ENCODE measurements at regions not wholly inside any gene's neighbourhood (a gene's known extent, or its start where the extent isn't known, plus 50 kb on each side); places are given as distances from the start of the nearest gene placed in this dataset.

DNA sequence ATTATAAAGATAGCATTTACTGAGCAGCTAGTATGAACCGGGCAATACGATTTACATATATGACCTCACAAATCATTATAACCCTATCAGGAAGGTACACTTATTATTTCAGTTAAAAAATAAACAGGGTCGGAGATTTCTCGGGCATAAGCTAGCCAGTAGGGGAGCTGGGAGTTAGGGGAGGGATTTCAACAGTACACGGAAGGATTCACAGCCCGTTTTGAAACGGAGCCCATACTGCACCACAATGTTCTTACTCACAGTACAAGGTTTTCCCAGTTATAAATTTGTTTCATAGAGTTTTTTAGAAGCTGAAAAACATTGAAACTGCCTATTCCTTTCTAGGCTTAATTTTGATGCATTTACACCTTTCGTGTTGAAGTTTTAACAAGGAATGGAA is 607.1 kb downstream of the HDGFL1 start:
- no peak for DNase-seq (ENCODE audit: unreplicated experiment)
- Mint-ChIP-seq H3K9me3 (ENCODE audit: unreplicated experiment) (peaks cover 8% of the 10 kb centered on the region), H3K4me3 (ENCODE audit: unreplicated experiment) (no peak overlapping the region), H3K27ac (ENCODE audit: low read depth, unreplicated experiment) (no peak overlapping the region), H3K36me3 (ENCODE audit: insufficient read depth, unreplicated experiment) (no peaks in the 10 kb centered on the region), H3K27me3 (ENCODE audit: insufficient read depth, unreplicated experiment) (no peaks in the 10 kb centered on the region), H3K4me1 (ENCODE audit: insufficient read depth, unreplicated experiment) (peaks cover 33% of the 10 kb centered on the region)
- no TSS peak for BruUV-seq (replicated peaks)
- ChIA-PET CTCF (interaction anchor here (0.6 kb wide), 1 partner anchor 14 kb away, joined by 3 read pairs; no protein-coding TSS in a partner anchor), POLR2A (no interaction called here)
- TF ChIP-seq, protein P1, sequence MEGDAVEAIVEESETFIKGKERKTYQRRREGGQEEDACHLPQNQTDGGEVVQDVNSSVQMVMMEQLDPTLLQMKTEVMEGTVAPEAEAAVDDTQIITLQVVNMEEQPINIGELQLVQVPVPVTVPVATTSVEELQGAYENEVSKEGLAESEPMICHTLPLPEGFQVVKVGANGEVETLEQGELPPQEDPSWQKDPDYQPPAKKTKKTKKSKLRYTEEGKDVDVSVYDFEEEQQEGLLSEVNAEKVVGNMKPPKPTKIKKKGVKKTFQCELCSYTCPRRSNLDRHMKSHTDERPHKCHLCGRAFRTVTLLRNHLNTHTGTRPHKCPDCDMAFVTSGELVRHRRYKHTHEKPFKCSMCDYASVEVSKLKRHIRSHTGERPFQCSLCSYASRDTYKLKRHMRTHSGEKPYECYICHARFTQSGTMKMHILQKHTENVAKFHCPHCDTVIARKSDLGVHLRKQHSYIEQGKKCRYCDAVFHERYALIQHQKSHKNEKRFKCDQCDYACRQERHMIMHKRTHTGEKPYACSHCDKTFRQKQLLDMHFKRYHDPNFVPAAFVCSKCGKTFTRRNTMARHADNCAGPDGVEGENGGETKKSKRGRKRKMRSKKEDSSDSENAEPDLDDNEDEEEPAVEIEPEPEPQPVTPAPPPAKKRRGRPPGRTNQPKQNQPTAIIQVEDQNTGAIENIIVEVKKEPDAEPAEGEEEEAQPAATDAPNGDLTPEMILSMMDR (IDR thresholded peaks at IDR 0.05; ENCODE audit: unreplicated experiment) = no peak
- intact Hi-C loops (cut with micrococcal nuclease) = loop anchor here (10.0 kb wide), 1 partner anchor 1582 kb away; the partner anchor contains the start of gene SOX4

DNA sequence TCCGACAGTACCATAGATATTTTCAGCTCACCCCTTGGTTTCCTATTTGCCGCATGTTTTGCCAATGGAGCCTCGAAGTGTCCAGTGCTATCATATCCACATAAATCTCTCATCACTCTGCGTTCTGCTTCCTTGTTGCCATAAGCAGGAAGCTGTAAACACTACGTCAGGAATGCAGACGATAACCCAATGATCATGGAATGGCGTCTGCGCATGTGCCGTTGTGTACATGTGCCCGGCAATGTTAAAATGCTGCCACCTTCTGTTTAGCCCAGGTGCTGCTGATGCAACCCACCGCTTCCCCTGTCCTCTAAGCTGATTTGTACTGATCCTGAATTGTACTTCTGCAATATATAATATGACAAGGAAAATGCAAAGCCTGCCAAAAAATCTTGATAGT is 607.5 kb downstream of the HDGFL1 start:
- no peaks in the 10 kb centered on the region for H3K27me3 Mint-ChIP-seq (ENCODE audit: insufficient read depth, unreplicated experiment)
- CTCF ChIA-PET = interaction anchor here (0.6 kb wide), 3 partner anchors 10 to 38 kb away, joined by 3 to 4 read pairs (median 3); no protein-coding TSS in a partner anchor
- no TSS peak for BruUV-seq (replicated peaks)
- no peaks in the 10 kb centered on the region for H3K36me3 Mint-ChIP-seq (ENCODE audit: insufficient read depth, unreplicated experiment)
- TF ChIP-seq, protein P1 (IDR thresholded peaks at IDR 0.05; ENCODE audit: unreplicated experiment) = no peak
- H3K9me3 Mint-ChIP-seq (ENCODE audit: unreplicated experiment) = peaks cover 5% of the 10 kb centered on the region
- H3K4me1 Mint-ChIP-seq (ENCODE audit: insufficient read depth, unreplicated experiment) = peaks cover 33% of the 10 kb centered on the region
- intact Hi-C loops (cut with micrococcal nuclease) = loop anchor here (10.0 kb wide), 1 partner anchor 1582 kb away; the partner anchor contains the start of gene SOX4
- POLR2A ChIA-PET = no interaction called here
- H3K27ac Mint-ChIP-seq (ENCODE audit: low read depth, unreplicated experiment) = no peak overlapping the region
- DNase-seq (ENCODE audit: unreplicated experiment) = no peak
- H3K4me3 Mint-ChIP-seq (ENCODE audit: unreplicated experiment) = no peak overlapping the region

DNA sequence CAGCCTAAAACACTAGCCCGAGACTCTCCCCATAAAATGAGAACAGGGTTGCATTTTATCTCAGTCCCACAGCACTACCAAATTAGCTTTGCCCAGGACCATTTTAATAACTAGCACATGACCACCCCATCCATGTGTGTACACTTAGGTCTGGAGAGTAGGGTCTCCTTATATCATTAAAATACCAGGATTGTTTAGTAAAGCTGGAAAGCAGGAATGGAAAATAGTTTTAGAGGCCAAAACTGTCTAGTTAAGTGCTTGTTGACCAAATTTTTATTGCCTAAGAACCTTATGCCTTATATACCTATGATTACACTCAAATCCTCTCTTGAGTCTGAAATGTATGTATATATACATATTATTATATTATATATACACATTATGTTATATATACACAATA is 608.4 kb downstream of the HDGFL1 start:
- H3K9me3 Mint-ChIP-seq (ENCODE audit: unreplicated experiment) = no peaks in the 10 kb centered on the region
- no peak for DNase-seq (ENCODE audit: unreplicated experiment)
- TF ChIP-seq, protein P1 (IDR thresholded peaks at IDR 0.05; ENCODE audit: unreplicated experiment) = no peak
- no TSS peak for BruUV-seq (replicated peaks)
- ChIA-PET CTCF (no interaction called here), POLR2A (interaction anchor here (0.6 kb wide), 1 partner anchor 447 kb away, joined by 3 read pairs; no protein-coding TSS in a partner anchor)
- H3K27me3 Mint-ChIP-seq (ENCODE audit: insufficient read depth, unreplicated experiment) = no peaks in the 10 kb centered on the region
- peaks cover 33% of the 10 kb centered on the region for H3K4me1 Mint-ChIP-seq (ENCODE audit: insufficient read depth, unreplicated experiment)
- no peak overlapping the region for H3K27ac Mint-ChIP-seq (ENCODE audit: low read depth, unreplicated experiment)
- no peaks in the 10 kb centered on the region for H3K36me3 Mint-ChIP-seq (ENCODE audit: insufficient read depth, unreplicated experiment)
- intact Hi-C loops (cut with micrococcal nuclease) = loop anchor here (10.0 kb wide), 1 partner anchor 1583 kb away; the partner anchor contains the start of gene SOX4
- H3K4me3 Mint-ChIP-seq (ENCODE audit: unreplicated experiment) = no peak overlapping the region

DNA sequence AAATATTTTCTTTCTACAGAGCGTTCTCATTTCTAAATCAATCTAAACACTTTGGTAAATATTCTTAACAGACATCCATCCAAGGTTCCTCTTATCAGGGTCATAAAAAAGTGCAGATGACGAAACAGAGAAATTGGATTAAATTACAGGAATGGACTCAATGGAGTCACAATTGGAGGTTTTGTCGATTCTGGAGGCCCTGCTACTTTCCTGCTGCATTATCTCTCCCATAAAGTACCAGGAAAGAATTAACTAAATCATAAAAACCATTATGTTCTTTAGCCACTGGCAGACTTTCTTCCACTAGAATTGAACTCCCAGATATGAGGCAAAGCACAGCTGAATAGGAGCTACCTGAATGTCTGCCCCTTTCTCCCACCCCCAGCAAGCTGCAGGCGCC is 610.6 kb downstream of the HDGFL1 start:
- CTCF ChIA-PET = no interaction called here

More for the DNA sequence above, 610.6 kb downstream of the HDGFL1 start:
- Mint-ChIP-seq H3K4me1 (ENCODE audit: insufficient read depth, unreplicated experiment) (peaks cover 14% of the 10 kb centered on the region), H3K4me3 (ENCODE audit: unreplicated experiment) (no peak overlapping the region), H3K36me3 (ENCODE audit: insufficient read depth, unreplicated experiment) (no peaks in the 10 kb centered on the region), H3K27ac (ENCODE audit: low read depth, unreplicated experiment) (no peak overlapping the region), H3K9me3 (ENCODE audit: unreplicated experiment) (no peaks in the 10 kb centered on the region), H3K27me3 (ENCODE audit: insufficient read depth, unreplicated experiment) (no peaks in the 10 kb centered on the region)
- BruUV-seq (replicated peaks) = no TSS peak
- POLR2A ChIA-PET = no interaction called here
- TF ChIP-seq, protein P1 (IDR thresholded peaks at IDR 0.05; ENCODE audit: unreplicated experiment) = no peak
- intact Hi-C loops (cut with micrococcal nuclease) = loop anchor here (10.0 kb wide), 1 partner anchor 1585 kb away; the partner anchor contains the start of gene SOX4
- DNase-seq (ENCODE audit: unreplicated experiment) = no peak
